GM23248 (cell line): ENCODE measurements at regions not wholly inside any gene's neighbourhood (a gene's known extent, or its start where the extent isn't known, plus 50 kb on each side); places are given as distances from the start of the nearest gene placed in this dataset.

Experiments
- DNase-seq: peaks from one replicate; pipeline ENCODE4 v3.0.0-alpha.2; 2015
- H2AFZ ChIP-seq: fragments of 200-600 bp; sonication (generic); 2 replicates; pipeline ENCODE4 v1.6.1; 2016; ENCODE audit warnings: antibody characterized with exemption
- H3F3A ChIP-seq: fragments of 200-600 bp; sonication (generic); 2 replicates; pipeline ENCODE4 v1.6.1; 2016; ENCODE audit warnings: mild to moderate bottlenecking, antibody characterized with exemption, mixed run types; ENCODE audit not compliant: insufficient read depth
- H3K27ac ChIP-seq: fragments of 200-600 bp; sonication (generic); 2 replicates; pipeline ENCODE4 v1.5.1; 2016; ENCODE audit warnings: mild to moderate bottlenecking
- H3K27me3 ChIP-seq: fragments of 200-600 bp; sonication (generic); replicated peaks from 2 replicates; pipeline ENCODE4 v1.6.1; 2016; ENCODE audit warnings: mild to moderate bottlenecking; ENCODE audit not compliant: insufficient read depth
- H3K36me3 ChIP-seq: fragments of 200-600 bp; sonication (generic); 2 replicates; pipeline ENCODE4 v1.6.1; 2016; ENCODE audit warnings: low read depth, mild to moderate bottlenecking
- H3K4me1 ChIP-seq: fragments of 200-600 bp; sonication (generic); 2 replicates; pipeline ENCODE4 v1.6.1; 2016; ENCODE audit warnings: mild to moderate bottlenecking; ENCODE audit not compliant: insufficient read depth
- H3K4me2 ChIP-seq: fragments of 200-600 bp; sonication (generic); one replicate; pipeline ENCODE4 v1.6.1; 2016; ENCODE audit warnings: mild to moderate bottlenecking; ENCODE audit not compliant: unreplicated experiment
- H3K4me3 ChIP-seq: fragments of 200-600 bp; sonication (generic); 2 replicates; pipeline ENCODE4 v1.5.1; 2016; ENCODE audit warnings: mild to moderate bottlenecking
- H3K79me2 ChIP-seq: fragments of 200-600 bp; sonication (generic); 2 replicates; pipeline ENCODE4 v1.6.1; 2016; ENCODE audit warnings: mild to moderate bottlenecking; ENCODE audit not compliant: insufficient read depth
- H3K9ac ChIP-seq: fragments of 200-600 bp; sonication (generic); 2 replicates; pipeline ENCODE4 v1.6.1; 2016; ENCODE audit warnings: mild to moderate bottlenecking
- H3K9me2 ChIP-seq: fragments of 200-600 bp; sonication (generic); 2 replicates; pipeline ENCODE4 v1.6.1; 2016; ENCODE audit warnings: mixed run types, mild to moderate bottlenecking, moderate library complexity; ENCODE audit not compliant: insufficient read depth
- H3K9me3 ChIP-seq: fragments of 200-600 bp; sonication (generic); one replicate; pipeline ENCODE4 v1.6.1; 2017; ENCODE audit warnings: low read depth
- H4K20me1 ChIP-seq: fragments of 200-600 bp; sonication (generic); 2 replicates; pipeline ENCODE4 v1.6.0; 2016; ENCODE audit not compliant: insufficient read depth
- EZH2 ChIP-seq: fragments of 200-600 bp; sonication (generic); IDR thresholded peaks from 2 replicates; pipeline ENCODE4 v1.6.1; 2018; ENCODE audit warnings: antibody characterized with exemption, mild to moderate bottlenecking; ENCODE audit not compliant: insufficient read depth, poor library complexity, severe bottlenecking
- EZH2phosphoT487 ChIP-seq: fragments of 200-600 bp; sonication (generic); IDR thresholded peaks from 2 replicates; pipeline ENCODE4 v1.6.1; 2018; ENCODE audit warnings: antibody characterized with exemption, moderate library complexity, mild to moderate bottlenecking, low read depth; ENCODE audit not compliant: insufficient read depth
- whole genome bisulfite sequencing, 2 experiments: methylation state at CpG; one replicate each; pipeline ENCODE4 v1.1.6; 2015 to 2017; ENCODE audit warnings: low lambda C conversion rate in 2 of 2, low coverage in 1 of 2; ENCODE audit errors: missing lambda C conversion rate in 2 of 2; 5-methylcytosine and 5-hydroxymethylcytosine counted together
- in situ Hi-C: fragments of 300-500 bp; cut with MboI; formaldehyde crosslinking; loops from 2 replicates; pipeline ENCODE4 v1.15.0; 2020

DNA sequence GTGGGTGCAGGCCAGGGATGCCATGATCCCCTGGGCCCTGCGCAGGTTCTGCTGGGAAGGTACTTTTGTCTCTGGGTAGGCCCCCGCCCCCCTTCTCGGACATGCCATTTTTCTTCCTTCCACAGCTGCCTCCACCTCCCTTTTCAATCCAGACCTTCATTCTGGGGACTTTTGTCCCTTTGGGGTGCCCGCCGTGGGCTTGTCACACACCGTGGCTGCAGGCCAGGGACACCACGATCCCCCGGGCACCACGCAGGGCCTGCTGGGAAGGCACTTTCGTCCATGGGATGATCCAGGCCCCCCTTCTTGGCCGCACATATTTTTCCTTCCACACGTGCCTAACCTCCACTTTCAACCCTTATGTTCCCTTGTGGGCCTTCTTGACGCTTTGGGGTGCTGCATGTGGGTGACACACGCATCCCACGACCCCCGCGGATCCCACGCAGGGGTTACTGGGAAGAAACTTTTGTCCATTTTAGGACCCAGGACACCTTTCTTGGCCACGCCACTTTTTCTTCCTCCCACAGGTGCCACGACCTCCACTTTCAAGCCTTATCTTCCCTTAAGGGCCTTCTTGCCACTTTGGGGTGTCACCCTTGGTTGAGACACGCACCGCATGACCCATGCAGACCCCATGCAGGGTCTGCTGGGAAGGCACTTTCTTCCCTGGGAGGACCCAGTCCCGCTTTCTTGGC is 272.5 kb downstream of the ALG10 start:
- Histone ChIP-seq H3K4me1 (no peaks in the 10 kb centered on the region), H3F3A (no peaks in the 10 kb centered on the region), H3K4me3 (no peak overlapping the region), H3K79me2 (no peaks in the 10 kb centered on the region), H3K9me2 (no peaks in the 10 kb centered on the region), H3K27ac (no peak overlapping the region), H3K36me3 (no peaks in the 10 kb centered on the region), H2AFZ (no peak overlapping the region), H3K4me2 (no peak overlapping the region), H4K20me1 (no peaks in the 10 kb centered on the region), H3K9ac (no peak overlapping the region), H3K27me3 (no peaks in the 10 kb centered on the region), H3K9me3 (no peaks in the 10 kb centered on the region)
- no peak for DNase-seq
- TF ChIP-seq EZH2phosphoT487, result no peak
- TF ChIP-seq EZH2, result no peak
- 34 to 39% methylated on average over 21 to 23 of the region's 23 CpGs for WGBS, 2 experiments
- in situ Hi-C loops, result no loop called here

DNA sequence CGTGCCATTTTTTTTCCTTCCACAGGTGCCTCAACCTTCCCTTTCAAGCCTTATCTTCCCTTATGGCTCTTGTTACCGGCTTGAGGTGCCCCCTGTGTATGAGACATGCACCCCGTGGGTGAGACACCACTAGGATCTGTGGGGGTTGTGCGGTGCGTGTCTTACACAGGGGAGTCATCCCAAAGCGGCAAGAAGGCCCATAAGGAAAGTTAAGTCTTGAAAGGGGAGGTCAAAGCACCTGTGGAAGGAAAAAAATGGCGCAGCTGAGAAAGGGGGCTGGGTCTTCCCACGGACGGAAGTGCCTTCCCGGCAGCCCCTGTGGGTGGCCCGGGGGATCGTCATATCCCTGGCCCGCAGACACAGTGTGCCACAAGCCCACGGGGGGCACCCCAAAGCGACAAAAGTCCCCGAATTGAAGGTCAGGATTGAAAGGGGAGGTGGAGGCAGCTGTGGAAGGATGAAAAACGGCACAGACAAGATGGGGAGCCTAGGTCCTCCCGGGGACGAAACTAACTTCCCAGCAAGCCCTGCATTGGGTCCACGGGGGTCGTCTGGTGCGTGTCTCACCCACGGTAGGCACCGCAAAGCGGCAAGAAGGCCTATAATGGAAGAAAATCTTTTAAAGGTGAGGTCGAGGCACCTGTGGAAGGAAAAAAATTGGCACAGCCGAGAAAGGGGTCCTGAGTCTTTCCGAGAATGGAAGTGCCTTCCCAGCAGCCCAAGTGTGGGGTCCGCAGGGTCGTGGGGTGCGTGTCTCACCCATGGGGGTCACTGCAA is 273.3 kb downstream of the ALG10 start:
- Histone ChIP-seq H3K9ac (no peak overlapping the region), H4K20me1 (no peaks in the 10 kb centered on the region), H2AFZ (no peak overlapping the region), H3K4me1 (no peaks in the 10 kb centered on the region), H3K36me3 (no peaks in the 10 kb centered on the region), H3K79me2 (no peaks in the 10 kb centered on the region), H3K9me3 (no peaks in the 10 kb centered on the region), H3K4me3 (no peak overlapping the region), H3K27me3 (no peaks in the 10 kb centered on the region), H3K27ac (no peak overlapping the region), H3F3A (no peaks in the 10 kb centered on the region), H3K9me2 (no peaks in the 10 kb centered on the region), H3K4me2 (no peak overlapping the region)
- WGBS, 2 experiments, result 41 to 45% methylated on average over 30 to 31 of the region's 31 CpGs
- DNase-seq, result no peak
- in situ Hi-C loops, result no loop called here
- TF ChIP-seq EZH2phosphoT487 (no peak), EZH2 (no peak)

DNA sequence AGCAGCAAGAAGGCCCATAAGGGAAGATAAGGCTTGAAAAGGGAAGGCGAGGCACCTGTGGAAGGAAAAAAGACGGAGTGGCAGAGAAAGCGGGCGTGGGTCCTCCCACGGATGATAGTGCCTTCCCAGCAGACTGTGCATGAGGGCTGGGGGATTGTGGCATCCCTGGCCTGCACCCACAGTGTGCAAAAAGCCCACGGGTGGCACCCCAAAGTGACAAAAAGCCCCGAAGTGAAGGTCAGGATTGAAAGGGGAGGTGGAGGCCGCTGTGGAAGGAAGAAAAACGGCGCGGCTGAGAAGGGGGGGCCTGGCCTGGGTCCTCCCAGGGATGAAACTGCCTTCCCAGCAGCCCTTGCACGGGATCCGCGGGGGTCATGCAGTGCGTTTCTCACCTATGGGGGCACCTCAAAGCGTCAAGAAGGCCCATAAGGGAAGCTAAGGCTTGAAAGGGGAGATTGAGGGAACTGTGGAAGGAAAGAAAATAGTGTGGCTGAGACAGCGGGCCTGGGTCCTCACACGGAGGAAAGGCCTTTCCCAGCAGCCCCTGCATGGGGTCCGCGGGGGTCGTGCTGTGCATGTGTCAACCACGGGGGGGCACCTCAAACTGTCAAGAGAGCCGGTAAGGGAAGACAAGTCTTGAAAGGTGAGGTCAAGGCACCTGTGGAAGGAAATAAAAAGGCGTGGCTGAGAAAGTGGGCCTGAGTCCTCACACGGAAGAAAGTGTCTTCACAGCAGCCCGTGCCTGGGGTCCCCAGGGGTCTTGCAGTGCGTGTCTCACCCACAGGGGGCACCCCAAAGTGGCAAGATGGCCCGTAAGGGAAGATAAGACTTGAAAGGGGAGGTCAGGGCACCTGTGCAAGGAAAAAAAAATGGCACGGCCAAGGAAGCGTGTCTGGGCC is 274.1 kb downstream of the ALG10 start:
- TF ChIP-seq EZH2phosphoT487 (no peak), EZH2 (no peak)
- Histone ChIP-seq H3K79me2 (no peaks in the 10 kb centered on the region), H3K27me3 (no peaks in the 10 kb centered on the region), H3K27ac (no peak overlapping the region), H3K9me3 (no peaks in the 10 kb centered on the region), H2AFZ (no peak overlapping the region), H3K4me1 (no peaks in the 10 kb centered on the region), H3K4me2 (no peak overlapping the region), H3K4me3 (no peak overlapping the region), H3K36me3 (no peaks in the 10 kb centered on the region), H4K20me1 (no peaks in the 10 kb centered on the region), H3K9ac (no peak overlapping the region), H3F3A (no peaks in the 10 kb centered on the region), H3K9me2 (no peaks in the 10 kb centered on the region)
- no peak for DNase-seq
- 51 to 52% methylated on average over 27 to 30 of the region's 30 CpGs for WGBS, 2 experiments
- in situ Hi-C loops, result no loop called here

DNA sequence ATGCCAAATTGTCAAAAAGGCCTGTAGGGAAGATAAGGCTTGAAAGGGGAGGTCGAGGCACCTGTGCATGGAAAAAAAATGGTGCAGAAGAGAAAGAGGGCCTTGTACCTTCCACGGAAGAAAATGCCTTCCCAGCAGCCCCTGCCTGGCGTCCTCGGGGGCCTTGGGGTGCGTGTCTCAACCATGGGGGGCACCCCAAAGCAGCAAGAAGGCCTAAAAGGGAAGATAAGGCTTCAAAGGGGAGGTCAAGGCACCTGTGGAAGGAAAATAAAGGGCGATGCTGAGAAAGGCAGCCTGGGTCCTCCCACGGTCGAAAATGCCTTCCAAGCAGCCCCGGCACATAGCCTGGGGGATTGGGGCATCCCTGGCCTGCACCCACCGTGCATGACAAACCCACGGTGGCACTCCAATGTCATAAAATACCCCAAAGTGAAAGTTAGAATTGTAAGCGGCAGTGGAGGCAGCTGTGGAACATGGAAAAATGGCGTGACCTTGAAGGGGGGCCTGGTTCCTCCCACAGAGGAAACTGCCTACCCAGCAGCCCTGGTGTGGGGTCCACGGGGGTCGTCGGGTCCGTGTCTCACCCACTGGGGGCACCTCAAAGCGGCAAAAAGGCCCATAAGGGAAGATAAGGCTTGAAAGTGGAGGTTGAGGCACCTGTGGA is 275.0 kb downstream of the ALG10 start:
- Histone ChIP-seq H3K27me3 (no peaks in the 10 kb centered on the region), H4K20me1 (no peaks in the 10 kb centered on the region), H3K27ac (no peak overlapping the region), H3K9ac (no peak overlapping the region), H3K4me1 (no peaks in the 10 kb centered on the region), H3F3A (no peaks in the 10 kb centered on the region), H3K79me2 (no peaks in the 10 kb centered on the region), H3K4me2 (no peak overlapping the region), H3K9me2 (no peaks in the 10 kb centered on the region), H3K4me3 (no peak overlapping the region), H2AFZ (no peak overlapping the region), H3K9me3 (no peaks in the 10 kb centered on the region), H3K36me3 (no peaks in the 10 kb centered on the region)
- no peak for DNase-seq
- WGBS, 2 experiments, result 28 to 30% methylated on average over 18 of the region's 18 CpGs
- TF ChIP-seq EZH2phosphoT487 (no peak), EZH2 (no peak)
- in situ Hi-C loops, result no loop called here
